DND-41 (cell line): ENCODE measurements at regions not wholly inside any gene's neighbourhood (a gene's known extent, or its start where the extent isn't known, plus 50 kb on each side); places are given as distances from the start of the nearest gene placed in this dataset.
A peak's percentile ranks its signal among the peaks of the same experiment; 100 is the strongest.

ENCODE experiments used
- ATAC-seq: fragments of 200-7000 bp; cut with Tn5 transposase; 3 replicates; pipeline ENCODE4 v1.9.1; 2021; ENCODE audit warnings: low read depth; ENCODE audit not compliant: insufficient read depth
- DNase-seq: peaks from one replicate; pipeline ENCODE4 v3.0.0-alpha.2; 2020
- H2AFZ ChIP-seq: 2 replicates; pipeline ENCODE4 v1.6.0; 2012; ENCODE audit warnings: low read depth, low read length
- H3K27ac ChIP-seq: 2 replicates; pipeline ENCODE4 v1.5.1; 2012; ENCODE audit warnings: low read length, inconsistent platforms
- H3K27me3 ChIP-seq: fragments of 200-600 bp; sonication (generic); 2 replicates; pipeline ENCODE4 v1.6.0; 2012; ENCODE audit warnings: low read length, mild to moderate bottlenecking, inconsistent platforms; ENCODE audit not compliant: insufficient read depth, poor library complexity
- H3K36me3 ChIP-seq: 2 replicates; pipeline ENCODE4 v1.5.1; 2012; ENCODE audit warnings: low read length, inconsistent platforms; ENCODE audit not compliant: insufficient read depth
- H3K4me1 ChIP-seq: 2 replicates; pipeline ENCODE4 v1.5.1; 2012; ENCODE audit warnings: mild to moderate bottlenecking, low read length; ENCODE audit not compliant: insufficient read depth
- H3K4me2 ChIP-seq: 2 replicates; pipeline ENCODE4 v1.6.0; 2012; ENCODE audit warnings: mild to moderate bottlenecking, moderate library complexity, low read length, inconsistent platforms; ENCODE audit not compliant: insufficient read depth
- H3K4me3 ChIP-seq, 2 experiments: fragments of 200-600 bp in 1 of 2; shearing (Covaris generic) in 1 of 2; 2 replicates each; pipeline ENCODE4 v1.5.1; 2012 to 2016; ENCODE audit warnings: inconsistent platforms in 2 of 2, low read length in 2 of 2, mild to moderate bottlenecking in 2 of 2, low read depth in 1 of 2, moderate library complexity in 1 of 2
- H3K79me2 ChIP-seq: 2 replicates; pipeline ENCODE4 v1.6.0; 2012; ENCODE audit warnings: low read length, inconsistent platforms; ENCODE audit not compliant: insufficient read depth
- H3K9ac ChIP-seq: 2 replicates; pipeline ENCODE4 v1.6.0; 2012; ENCODE audit warnings: low read depth, mild to moderate bottlenecking, inconsistent platforms, low read length, moderate library complexity
- H3K9me3 ChIP-seq: 2 replicates; pipeline ENCODE4 v1.5.1; 2012; ENCODE audit warnings: low read length, moderate library complexity, mild to moderate bottlenecking, inconsistent platforms; ENCODE audit not compliant: insufficient read depth, severe bottlenecking
- H4K20me1 ChIP-seq: 2 replicates; pipeline ENCODE4 v1.6.0; 2012; ENCODE audit warnings: low read length; ENCODE audit not compliant: insufficient read depth
- CTCF ChIP-seq: IDR thresholded peaks from 2 replicates; pipeline ENCODE4 v1.5.1; 2012; ENCODE audit warnings: borderline replicate concordance, low read length, moderate library complexity, mild to moderate bottlenecking; ENCODE audit not compliant: poor library complexity, severe bottlenecking; ENCODE audit errors: extremely low read depth
- EZH2 ChIP-seq: IDR thresholded peaks from 3 replicates; pipeline ENCODE4 v1.6.1; 2012; ENCODE audit warnings: borderline replicate concordance, low read depth, mild to moderate bottlenecking, moderate library complexity, low read length, inconsistent platforms; ENCODE audit not compliant: severe bottlenecking

DNA sequence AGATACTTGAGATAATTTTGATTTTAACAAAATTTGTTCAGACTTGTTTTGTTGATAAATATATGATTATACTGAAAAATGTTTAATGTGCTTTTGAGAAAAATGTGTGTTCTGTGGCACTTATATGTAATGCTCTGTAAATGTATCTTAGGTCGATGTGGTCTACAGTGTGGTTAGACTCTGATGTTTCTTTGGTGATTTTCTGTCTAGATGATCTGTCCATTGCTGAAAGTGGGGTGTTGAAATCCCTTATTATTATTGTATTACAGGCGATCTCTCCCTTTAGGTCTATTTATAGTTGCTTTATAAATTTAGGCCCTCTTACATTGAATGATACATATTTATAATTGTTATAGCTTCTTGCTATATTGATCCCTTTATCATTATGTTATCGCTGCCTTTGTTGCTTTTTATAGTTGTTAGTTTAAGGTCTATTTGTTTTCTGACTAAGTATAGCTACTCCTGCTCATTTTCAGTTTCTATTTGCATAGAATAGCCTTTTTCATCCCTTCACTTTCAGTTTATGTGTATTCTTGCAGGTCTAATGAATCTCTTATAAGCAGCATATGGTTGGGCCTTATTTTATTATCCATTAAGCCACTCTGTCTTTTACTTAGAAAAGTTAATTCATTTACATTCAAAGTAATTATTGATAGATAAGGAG is 124.3 kb downstream of the MRPS30 start:
- TF ChIP-seq EZH2 (no peak), CTCF (no peak)

DNA sequence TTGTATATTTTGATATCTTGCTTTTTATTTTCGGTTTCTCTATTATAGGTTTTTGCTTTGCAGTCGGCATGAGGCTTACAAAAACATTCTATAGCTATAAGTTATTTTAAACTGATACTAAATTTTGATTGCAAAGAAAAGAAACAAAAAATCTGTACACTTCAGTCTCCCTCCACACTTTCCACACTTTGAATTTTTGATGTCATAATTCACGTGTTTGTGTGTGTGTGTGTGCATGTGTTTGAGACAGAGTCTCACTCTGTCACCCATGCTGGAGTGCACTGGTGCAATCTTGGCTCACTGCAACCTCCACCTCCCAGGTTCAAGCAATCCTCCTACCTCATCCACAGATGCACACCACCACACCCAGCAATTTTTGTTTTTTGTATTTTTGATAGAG is 124.9 kb downstream of the MRPS30 start:
- H3K4me3 ChIP-seq: no peak overlapping the region
- no peak for ATAC-seq
- TF ChIP-seq CTCF: no peak
- TF ChIP-seq EZH2: no peak
- no peaks in the 10 kb centered on the region for H3K27me3 ChIP-seq
- DNase-seq: no peak
- H3K36me3 ChIP-seq: no peaks in the 10 kb centered on the region
- no peak overlapping the region for H3K4me2 ChIP-seq
- H3K27ac ChIP-seq: no peak overlapping the region
- no peak overlapping the region for H2AFZ ChIP-seq
- H3K79me2 ChIP-seq: no peaks in the 10 kb centered on the region
- H4K20me1 ChIP-seq: no peaks in the 10 kb centered on the region
- H3K4me1 ChIP-seq: no peaks in the 10 kb centered on the region
- peaks cover 2% of the 10 kb centered on the region for H3K9me3 ChIP-seq
- H3K9ac ChIP-seq: no peak overlapping the region

More for the DNA sequence above, 124.3 kb downstream of the MRPS30 start:
- Histone ChIP-seq H3K27me3 (no peaks in the 10 kb centered on the region), H3K4me3 (no peak overlapping the region), H3K36me3 (no peaks in the 10 kb centered on the region), H3K9me3 (peaks cover 2% of the 10 kb centered on the region), H3K79me2 (no peaks in the 10 kb centered on the region), H3K9ac (no peak overlapping the region), H3K4me2 (no peak overlapping the region), H4K20me1 (no peaks in the 10 kb centered on the region), H3K27ac (no peak overlapping the region), H3K4me1 (no peaks in the 10 kb centered on the region), H2AFZ (no peak overlapping the region)
- ATAC-seq (no peak), DNase-seq (no peak)

GRCh38 chr5:44935262-44935661 is 126.5 kb downstream of the MRPS30 start:
- Histone ChIP-seq H4K20me1 (no peaks in the 10 kb centered on the region), H3K4me2 (no peak overlapping the region), H3K4me3 (no peak overlapping the region), H3K27ac (no peak overlapping the region), H3K27me3 (no peaks in the 10 kb centered on the region), H3K9ac (no peak overlapping the region), H3K79me2 (no peaks in the 10 kb centered on the region), H3K36me3 (no peaks in the 10 kb centered on the region), H3K4me1 (no peaks in the 10 kb centered on the region), H3K9me3 (peaks cover 2% of the 10 kb centered on the region), H2AFZ (no peak overlapping the region)
- ATAC-seq (no peak), DNase-seq (no peak)
- TF ChIP-seq CTCF (peak; percentile 19), EZH2 (no peak)
